ENCODE measurements at regions not wholly inside any gene's neighbourhood (a gene's known extent, or its start where the extent isn't known, plus 50 kb on each side); places are given as distances from the start of the nearest gene placed in this dataset.

GRCh38 chr7:13290975-13291374 is 603.5 kb downstream of the ARL4A start (continued):
- TF ChIP-seq ZBTB11 (CRISPR knock-in tag; IDR thresholded peaks at IDR 0.05) (no peak), HDAC6 (IDR thresholded peaks at IDR 0.05; ENCODE audit: unreplicated experiment) (no peak), RELA (IDR thresholded peaks at IDR 0.05; ENCODE audit: borderline replicate concordance, partially characterized antibody) (no peak), MEF2B (IDR thresholded peaks at IDR 0.05; ENCODE audit: partially characterized antibody, poor library complexity, severe bottlenecking) (no peak), ESRRA (IDR thresholded peaks at IDR 0.05; ENCODE audit: low read length) (no peak)

GRCh38 chr7:13293264-13294002 is 606.0 kb downstream of the ARL4A start:
- H4K20me1 ChIP-seq (ENCODE audit: control insufficient read depth, insufficient read depth) = no peaks in the 10 kb centered on the region
- BruUV-seq (replicated peaks) = no TSS peak
- H3K27me3 ChIP-seq (replicated peaks in 1 of 2; ENCODE audit: control insufficient read depth in 2 of 2, insufficient read depth in 2 of 2, low read length in 1 of 2) = no peaks in the 10 kb centered on the region
- ChIA-PET SMC1A (ENCODE audit: uncharacterized antibody, unreplicated experiment) (interaction anchor here (1.0 kb wide), 1 partner anchor 33 kb away, joined by 3 read pairs; no protein-coding TSS in a partner anchor), RAD21 (ENCODE audit: unreplicated experiment) (no interaction called here), POLR2A (no interaction called here), CTCF (interaction anchor here (1.6 kb wide), 1 partner anchor 12 kb away, joined by 6 read pairs; no protein-coding TSS in a partner anchor)
- no peaks in the 10 kb centered on the region for H3K36me3 ChIP-seq (ENCODE audit: control insufficient read depth in 2 of 2, insufficient read depth in 2 of 2, low read length in 1 of 2)
- H3K79me2 ChIP-seq (ENCODE audit: control insufficient read depth, insufficient read depth, low read length) = no peaks in the 10 kb centered on the region
- DNase-seq (ENCODE audit: low read depth, low spot score) (no peak), ATAC-seq (no peak), FAIRE-seq (no peak)
- H3K4me3 ChIP-seq = no peak overlapping the region
- intact Hi-C loops (cut with micrococcal nuclease; ENCODE audit: unreplicated experiment) (no loop called here), in situ Hi-C loops (cut with MboI) (loop anchor here (25.0 kb wide), 2 partner anchors 444 to 1719 kb away; no protein-coding TSS in a partner anchor)
- 44% methylated on average over 2 of the region's 2 CpGs for WGBS (ENCODE audit: insufficient coverage, insufficient replicate concordance, low lambda C conversion rate, missing lambda C conversion rate)
- H3K9ac ChIP-seq (ENCODE audit: control insufficient read depth, insufficient read depth, low read length) = no peak overlapping the region
- H3K9me3 ChIP-seq (replicated peaks; ENCODE audit: control insufficient read depth, insufficient read depth, low read length) = no peaks in the 10 kb centered on the region
- no peak overlapping the region for H2AFZ ChIP-seq (ENCODE audit: control insufficient read depth, low read depth, low read length)
- no peak overlapping the region for H3K4me2 ChIP-seq (ENCODE audit: control insufficient read depth, insufficient read depth)
- no peaks in the 10 kb centered on the region for H3K4me1 ChIP-seq (ENCODE audit: control insufficient read depth, insufficient read depth, low read length)
- no peak overlapping the region for H3K27ac ChIP-seq (ENCODE audit: control insufficient read depth, insufficient read depth)
- no peak for TF ChIP-seq BHLHE40 (IDR thresholded peaks at IDR 0.05; ENCODE audit: borderline replicate concordance in 1 of 2, low read depth in 2 of 2, low read length in 1 of 2)
- TF ChIP-seq, protein P1, sequence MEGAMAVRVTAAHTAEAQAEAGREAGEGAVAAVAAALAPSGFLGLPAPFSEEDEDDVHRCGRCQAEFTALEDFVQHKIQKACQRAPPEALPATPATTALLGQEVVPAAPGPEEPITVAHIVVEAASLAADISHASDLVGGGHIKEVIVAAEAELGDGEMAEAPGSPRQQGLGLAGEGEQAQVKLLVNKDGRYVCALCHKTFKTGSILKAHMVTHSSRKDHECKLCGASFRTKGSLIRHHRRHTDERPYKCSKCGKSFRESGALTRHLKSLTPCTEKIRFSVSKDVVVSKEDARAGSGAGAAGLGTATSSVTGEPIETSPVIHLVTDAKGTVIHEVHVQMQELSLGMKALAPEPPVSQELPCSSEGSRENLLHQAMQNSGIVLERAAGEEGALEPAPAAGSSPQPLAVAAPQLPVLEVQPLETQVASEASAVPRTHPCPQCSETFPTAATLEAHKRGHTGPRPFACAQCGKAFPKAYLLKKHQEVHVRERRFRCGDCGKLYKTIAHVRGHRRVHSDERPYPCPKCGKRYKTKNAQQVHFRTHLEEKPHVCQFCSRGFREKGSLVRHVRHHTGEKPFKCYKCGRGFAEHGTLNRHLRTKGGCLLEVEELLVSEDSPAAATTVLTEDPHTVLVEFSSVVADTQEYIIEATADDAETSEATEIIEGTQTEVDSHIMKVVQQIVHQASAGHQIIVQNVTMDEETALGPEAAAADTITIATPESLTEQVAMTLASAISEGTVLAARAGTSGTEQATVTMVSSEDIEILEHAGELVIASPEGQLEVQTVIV (IDR thresholded peaks at IDR 0.05; ENCODE audit: borderline replicate concordance, partially characterized antibody) = no peak
- no peak for TF ChIP-seq MEF2A (IDR thresholded peaks at IDR 0.05; ENCODE audit: insufficient read depth, low read depth, low read length)
- no peak for TF ChIP-seq STAT1 (conservative IDR thresholded peaks at IDR 0.05)
- TF ChIP-seq BCL11A (IDR thresholded peaks at IDR 0.05; ENCODE audit: low read depth, low read length) = no peak
- TF ChIP-seq TCF7 (IDR thresholded peaks at IDR 0.05; ENCODE audit: borderline replicate concordance) = no peak
- TF ChIP-seq ZNF592 (IDR thresholded peaks at IDR 0.05) = no peak

All from GM12878 (cell line).